Stimulated activated CD8-positive, alpha-beta memory T cell treated with anti-CD3 and anti-CD28 coated beads, Interleukin-4, amount 100 ng/mL, for 48 hours (primary cell): ENCODE measurements at regions not wholly inside any gene's neighbourhood (a gene's known extent, or its start where the extent isn't known, plus 50 kb on each side); places are given as distances from the start of the nearest gene placed in this dataset.

Source experiments
- DNase-seq: peaks from one replicate; pipeline ENCODE4 v3.0.0-alpha.2; 2020

- DNase-seq = no peak
Observed at GRCh38 chrX:725971-726370, 95.4 kb downstream of the SHOX start.

- no peak for DNase-seq
Observed at GRCh38 chrX:724256-724655, 93.7 kb downstream of the SHOX start.

- DNase-seq = no peak
Observed at GRCh38 chrX:723781-724180, 93.2 kb downstream of the SHOX start.

GRCh38 chrX:721354-721753 lies 90.8 kb downstream of the SHOX start:
- DNase-seq = no peak

- DNase-seq = no peak
Observed at GRCh38 chrX:720825-721224, 90.2 kb downstream of the SHOX start.

- DNase-seq = no peak
Observed at GRCh38 chrX:720250-720649, 89.7 kb downstream of the SHOX start.

- DNase-seq = no peak
Observed at GRCh38 chrX:716136-716535, 85.5 kb downstream of the SHOX start.

- DNase-seq = no peak
Observed at GRCh38 chrX:714131-714530, 83.5 kb downstream of the SHOX start.
